VCaP (cell line): ENCODE measurements at regions not wholly inside any gene's neighbourhood (a gene's known extent, or its start where the extent isn't known, plus 50 kb on each side); places are given as distances from the start of the nearest gene placed in this dataset.
A peak's percentile ranks its signal among the peaks of the same experiment; 100 is the strongest.

ENCODE experiments used
- H3K27ac ChIP-seq: fragments of 450-650 bp; 2 replicates; pipeline ENCODE4 v1.5.1; 2017
- TF ChIP-seq, protein P1 (sequence below): fragments of 450-650 bp; conservative IDR thresholded peaks from 2 replicates; pipeline ENCODE4 v1.5.1; 2017; ENCODE audit warnings: mild to moderate bottlenecking, moderate library complexity

DNA sequence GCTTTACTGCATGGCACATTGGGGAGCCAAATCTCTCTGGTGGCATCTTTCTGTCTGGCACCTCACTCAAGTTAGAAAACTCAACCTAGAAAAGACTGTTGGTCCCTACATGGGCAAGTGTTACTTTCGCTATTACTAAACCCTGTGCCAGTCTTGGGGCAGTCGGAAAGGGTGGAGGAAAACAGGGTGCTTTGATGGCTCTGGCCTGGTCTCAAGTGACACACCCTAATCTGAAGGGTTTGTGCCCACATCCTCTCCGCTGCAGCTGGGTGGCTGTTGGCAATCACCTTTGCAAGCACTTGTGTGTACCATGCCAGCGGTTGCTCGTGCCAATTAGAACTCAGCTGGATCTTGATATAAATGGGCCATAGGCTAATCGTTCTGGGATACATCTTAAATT lies 159.8 kb upstream of the ITGB1 start:
- TF ChIP-seq, protein P1, sequence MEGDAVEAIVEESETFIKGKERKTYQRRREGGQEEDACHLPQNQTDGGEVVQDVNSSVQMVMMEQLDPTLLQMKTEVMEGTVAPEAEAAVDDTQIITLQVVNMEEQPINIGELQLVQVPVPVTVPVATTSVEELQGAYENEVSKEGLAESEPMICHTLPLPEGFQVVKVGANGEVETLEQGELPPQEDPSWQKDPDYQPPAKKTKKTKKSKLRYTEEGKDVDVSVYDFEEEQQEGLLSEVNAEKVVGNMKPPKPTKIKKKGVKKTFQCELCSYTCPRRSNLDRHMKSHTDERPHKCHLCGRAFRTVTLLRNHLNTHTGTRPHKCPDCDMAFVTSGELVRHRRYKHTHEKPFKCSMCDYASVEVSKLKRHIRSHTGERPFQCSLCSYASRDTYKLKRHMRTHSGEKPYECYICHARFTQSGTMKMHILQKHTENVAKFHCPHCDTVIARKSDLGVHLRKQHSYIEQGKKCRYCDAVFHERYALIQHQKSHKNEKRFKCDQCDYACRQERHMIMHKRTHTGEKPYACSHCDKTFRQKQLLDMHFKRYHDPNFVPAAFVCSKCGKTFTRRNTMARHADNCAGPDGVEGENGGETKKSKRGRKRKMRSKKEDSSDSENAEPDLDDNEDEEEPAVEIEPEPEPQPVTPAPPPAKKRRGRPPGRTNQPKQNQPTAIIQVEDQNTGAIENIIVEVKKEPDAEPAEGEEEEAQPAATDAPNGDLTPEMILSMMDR: no peak
- no peak overlapping the region for H3K27ac ChIP-seq

DNA sequence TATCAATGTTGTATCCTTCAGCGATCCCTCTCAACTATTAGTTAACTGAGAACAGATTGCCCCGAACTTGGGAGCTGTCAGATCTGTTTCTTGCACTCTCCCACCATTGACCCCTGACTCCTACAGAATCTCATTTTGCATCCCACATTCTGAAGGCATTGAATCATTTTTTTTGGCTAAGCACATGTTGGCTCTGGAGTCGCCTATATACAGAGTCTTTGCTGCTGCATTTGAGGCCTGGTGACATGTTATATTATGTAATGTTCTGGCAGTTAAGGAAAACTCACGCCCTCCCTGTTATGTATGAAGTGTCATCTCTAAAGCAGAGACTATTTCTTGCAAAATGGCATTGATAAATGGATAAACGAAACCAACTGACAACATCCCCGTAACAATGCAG lies 159.2 kb upstream of the ITGB1 start:
- TF ChIP-seq, protein P1: no peak

DNA sequence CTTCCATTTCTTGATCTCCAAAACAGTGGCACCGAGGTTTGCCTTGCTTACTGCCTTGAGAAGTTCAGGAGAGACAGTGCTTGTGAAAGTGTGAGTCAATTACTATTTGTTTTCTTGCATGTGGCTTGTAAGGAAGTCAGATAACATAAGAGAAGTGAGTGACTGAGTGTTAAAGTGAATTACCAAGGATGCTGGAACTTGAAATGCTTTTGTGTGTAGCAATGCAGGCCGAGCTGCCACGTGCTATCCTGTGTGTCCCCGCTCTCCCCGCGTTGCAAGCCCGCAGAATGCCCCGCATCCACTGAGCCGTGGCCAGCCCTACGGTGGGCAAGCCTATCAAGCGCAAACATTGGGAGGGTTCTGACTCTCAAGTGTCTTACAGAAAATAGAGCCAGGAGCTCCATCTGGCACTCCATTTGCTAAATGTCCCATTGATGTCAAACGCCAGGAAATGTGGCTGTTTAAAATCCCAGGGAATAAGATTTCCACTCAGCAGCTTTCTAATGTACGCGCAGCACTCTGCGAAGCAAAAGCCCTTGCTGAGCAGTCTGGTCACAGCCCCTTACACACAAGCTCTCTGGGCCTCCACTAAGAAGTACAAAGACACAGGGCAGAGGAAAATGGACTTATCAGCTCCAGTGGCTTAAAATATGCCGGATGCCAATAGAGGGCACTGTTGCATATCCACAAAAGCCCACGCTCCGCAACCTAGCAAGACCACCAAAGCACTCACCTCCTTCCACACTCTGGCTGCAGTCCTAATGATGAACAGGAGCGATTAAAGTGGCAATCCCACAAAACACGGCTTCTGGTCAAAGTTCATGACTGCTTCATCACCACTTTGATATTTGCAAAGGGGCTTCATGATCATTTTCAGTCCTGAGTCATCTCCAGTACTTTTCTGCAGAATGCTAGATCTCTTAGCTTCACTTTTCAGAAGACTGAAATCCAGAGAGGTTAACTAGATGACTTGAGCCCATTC lies 158.0 kb upstream of the ITGB1 start:
- TF ChIP-seq, protein P1: peak; percentile 73

More for the DNA sequence above, 159.2 kb upstream of the ITGB1 start:
- H3K27ac ChIP-seq: no peak overlapping the region

DNA sequence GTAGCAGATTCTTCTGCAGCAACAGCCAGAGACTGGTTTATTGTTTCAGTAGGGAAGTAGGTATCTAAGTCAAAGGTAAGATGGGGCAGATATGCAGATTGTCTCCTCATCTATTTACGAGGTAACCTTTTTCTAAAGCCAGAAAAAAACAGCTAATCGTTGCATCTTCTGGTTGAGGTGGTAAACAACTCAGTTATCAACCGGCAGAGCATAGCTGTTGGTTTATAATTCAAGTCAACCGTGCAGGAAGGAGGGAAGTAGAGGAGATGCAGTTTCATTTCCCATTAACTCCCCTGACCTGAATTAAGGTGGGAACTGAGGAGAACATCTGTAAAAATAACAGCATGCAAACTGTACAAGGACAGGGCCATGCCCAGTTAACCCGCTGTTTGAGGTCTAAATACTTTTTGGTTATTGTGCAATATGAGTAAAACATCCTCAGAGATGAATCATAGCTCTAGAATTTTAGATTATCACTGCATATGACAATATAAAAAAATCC lies 156.5 kb upstream of the ITGB1 start:
- no peak overlapping the region for H3K27ac ChIP-seq
- TF ChIP-seq, protein P1: no peak

More for the DNA sequence above, 158.0 kb upstream of the ITGB1 start:
- H3K27ac ChIP-seq: no peak overlapping the region

DNA sequence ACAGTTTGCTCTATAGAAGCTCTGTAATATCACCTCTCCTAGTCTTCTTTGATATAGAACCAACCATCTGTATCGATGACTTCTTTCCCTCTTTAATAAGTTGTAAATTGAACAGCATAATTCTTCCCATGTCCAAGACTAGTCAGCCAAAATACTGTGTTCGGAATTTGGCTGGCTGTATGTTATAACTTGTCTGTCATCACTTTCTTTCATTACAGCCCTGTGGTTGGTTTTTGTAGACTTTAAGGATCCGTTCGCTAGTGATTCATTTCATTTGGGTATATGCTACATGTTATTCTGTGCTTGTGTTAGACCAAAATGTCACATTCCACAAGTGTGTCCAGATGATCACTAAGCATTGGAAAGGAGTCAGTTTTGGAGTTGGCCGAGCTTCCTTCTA lies 155.4 kb upstream of the ITGB1 start:
- TF ChIP-seq, protein P1: no peak
- no peak overlapping the region for H3K27ac ChIP-seq

DNA sequence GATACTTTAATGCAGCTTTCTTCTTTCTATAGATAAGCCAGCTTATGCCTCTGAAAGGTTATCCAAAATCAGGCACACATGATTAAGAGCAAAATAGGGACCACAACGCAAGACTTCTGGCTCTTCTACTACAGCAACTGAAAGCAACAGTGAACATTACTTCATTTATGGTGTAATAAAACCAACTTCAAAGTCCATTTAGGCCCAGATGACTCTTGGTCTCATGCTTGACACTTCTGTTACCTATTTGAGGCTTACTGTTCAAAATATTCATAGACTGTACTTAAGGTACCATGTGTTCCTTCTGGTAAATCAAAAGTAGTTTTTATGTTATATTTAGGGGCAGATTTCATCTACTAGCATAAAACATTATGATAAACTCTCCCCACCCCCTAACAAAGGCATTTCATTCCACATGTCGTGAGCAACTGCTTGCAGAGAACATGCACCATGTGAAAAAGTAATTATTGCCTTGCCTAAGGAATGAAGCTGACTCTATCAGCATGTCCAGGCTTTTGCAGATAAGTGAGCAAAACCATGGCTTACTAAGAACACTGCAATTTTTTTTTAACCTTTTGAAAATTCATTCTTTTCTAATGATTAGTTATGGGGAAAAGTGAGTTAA lies 154.9 kb upstream of the ITGB1 start:
- no peak overlapping the region for H3K27ac ChIP-seq
- TF ChIP-seq, protein P1: no peak

DNA sequence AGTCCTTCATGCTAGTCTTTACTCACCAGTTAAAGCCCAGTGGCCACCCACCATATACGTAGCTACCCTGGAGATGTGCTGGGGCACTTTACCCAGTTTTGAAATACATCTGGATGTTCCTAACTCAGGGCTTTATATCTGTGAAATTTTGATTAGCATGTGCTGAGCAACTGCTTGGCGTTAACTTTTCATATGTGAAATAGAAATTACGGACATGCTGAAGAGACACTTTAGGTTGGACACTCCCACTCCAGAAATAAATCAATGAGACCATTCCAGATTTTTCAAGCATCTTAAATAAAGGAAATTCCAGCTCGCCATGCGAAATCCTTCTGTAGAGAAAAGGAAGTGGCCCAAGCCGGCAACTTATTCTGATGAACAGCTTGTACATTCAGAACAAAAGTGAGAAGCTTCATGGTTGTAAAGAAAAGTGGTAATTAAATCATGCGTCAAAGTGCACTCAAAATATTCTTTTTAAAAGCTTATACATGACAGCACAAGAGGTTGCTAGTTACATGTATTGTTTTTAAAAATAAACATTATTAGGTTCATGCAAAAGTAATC lies 153.5 kb upstream of the ITGB1 start:
- TF ChIP-seq, protein P1: no peak

More for the DNA sequence above, 153.5 kb upstream of the ITGB1 start:
- no peak overlapping the region for H3K27ac ChIP-seq
